Germinal center (tissue), 1 donor: ENCODE measurements at regions not wholly inside any gene's neighbourhood (a gene's known extent, or its start where the extent isn't known, plus 50 kb on each side); places are given as distances from the start of the nearest gene placed in this dataset.
"Not testable (repeated sequence)": the region's sequence is repeated elsewhere in the genome, so short reads cannot be mapped to it uniquely, and the experiment has no call there.

Experiments
- DNase-seq: peaks from one replicate; pipeline ENCODE4 v3.0.0; 2012; ENCODE audit warnings: mixed read lengths, low spot score

GRCh38 chr7:16933296-16934279 is 51.8 kb upstream of the AGR3 start:
- DNase-seq = no peak

- no peak for DNase-seq
These were observed 53.0 kb upstream of the AGR3 start for GRCh38 chr7:16934722-16935340.

- DNase-seq = no peak
These were observed 53.6 kb upstream of the AGR3 start for GRCh38 chr7:16935341-16935735.

- no peak for DNase-seq
These were observed 55.0 kb upstream of the AGR3 start for GRCh38 chr7:16936626-16937422.

GRCh38 chr7:16939161-16939560 is 57.4 kb upstream of the AGR3 start:
- DNase-seq = no peak

- no peak for DNase-seq
These were observed 59.0 kb upstream of the AGR3 start for GRCh38 chr7:16940776-16941175.

GRCh38 chr7:16942929-16943509 is 61.2 kb upstream of the AGR3 start:
- no peak for DNase-seq

- DNase-seq = no peak
These were observed 63.2 kb upstream of the AGR3 start for GRCh38 chr7:16944936-16945335.

GRCh38 chr7:16945372-16945771 is 63.6 kb upstream of the AGR3 start:
- DNase-seq = no peak

- not testable (repeated sequence) for DNase-seq
These were observed 66.3 kb upstream of the AGR3 start for GRCh38 chr7:16948110-16948509.

GRCh38 chr7:16951483-16952080 is 69.8 kb upstream of the AGR3 start:
- DNase-seq = no peak

GRCh38 chr7:16954321-16954720 is 72.5 kb upstream of the AGR3 start:
- no peak for DNase-seq

GRCh38 chr7:16958724-16959123 is 76.9 kb upstream of the AGR3 start:
- no peak for DNase-seq

- no peak for DNase-seq
These were observed 78.7 kb upstream of the AGR3 start for GRCh38 chr7:16960337-16960965.

GRCh38 chr7:16961641-16962040 is 79.9 kb upstream of the AGR3 start:
- DNase-seq = no peak

GRCh38 chr7:16963044-16963443 is 81.3 kb upstream of the AGR3 start:
- no peak for DNase-seq

GRCh38 chr7:16965697-16966096 is 83.9 kb upstream of the AGR3 start:
- not testable (repeated sequence) for DNase-seq

- DNase-seq = no peak
These were observed 85.6 kb upstream of the AGR3 start for GRCh38 chr7:16967300-16967811.

GRCh38 chr7:16970732-16971482 is 89.1 kb upstream of the AGR3 start:
- DNase-seq = no peak

- DNase-seq = peak; percentile 51
These were observed 93.9 kb upstream of the AGR3 start for GRCh38 chr7:16975712-16976111.
